Fibroblast of the conjunctiva (primary cell): ENCODE measurements at regions not wholly inside any gene's neighbourhood (a gene's known extent, or its start where the extent isn't known, plus 50 kb on each side); places are given as distances from the start of the nearest gene placed in this dataset.

Source experiments
- DNase-seq: peaks from one replicate; pipeline ENCODE4 v3.0.0-alpha.2; 2010; ENCODE audit warnings: low read depth

GRCh38 chr12:98144953-98145352 is 370.4 kb upstream of the TMPO start:
- DNase-seq = no peak

- no peak for DNase-seq
Observed at GRCh38 chr12:98146043-98146442, 369.3 kb upstream of the TMPO start.

GRCh38 chr12:98146487-98146886 is 368.9 kb upstream of the TMPO start:
- DNase-seq = no peak

GRCh38 chr12:98149270-98149669 is 366.1 kb upstream of the TMPO start:
- DNase-seq = no peak

GRCh38 chr12:98149691-98150210 is 365.6 kb upstream of the TMPO start:
- no peak for DNase-seq

- no peak for DNase-seq
Observed at GRCh38 chr12:98151105-98151590, 364.2 kb upstream of the TMPO start.

- no peak for DNase-seq
Observed at GRCh38 chr12:98151984-98152383, 363.4 kb upstream of the TMPO start.

GRCh38 chr12:98154850-98155249 is 360.5 kb upstream of the TMPO start:
- no peak for DNase-seq

GRCh38 chr12:98156697-98157096 is 358.7 kb upstream of the TMPO start:
- no peak for DNase-seq

- DNase-seq = no peak
Observed at GRCh38 chr12:98162906-98163678, 352.3 kb upstream of the TMPO start.

GRCh38 chr12:98172304-98172703 is 343.1 kb upstream of the TMPO start:
- DNase-seq = no peak

- no peak for DNase-seq
Observed at GRCh38 chr12:98172801-98173200, 342.6 kb upstream of the TMPO start.

GRCh38 chr12:98173773-98174427 is 341.5 kb upstream of the TMPO start:
- no peak for DNase-seq

- DNase-seq = no peak
Observed at GRCh38 chr12:98174428-98174809, 341.0 kb upstream of the TMPO start.

- DNase-seq = no peak
Observed at GRCh38 chr12:98178126-98178525, 337.3 kb upstream of the TMPO start.

GRCh38 chr12:98179151-98179550 is 336.2 kb upstream of the TMPO start:
- no peak for DNase-seq

GRCh38 chr12:98180603-98181002 is 334.8 kb upstream of the TMPO start:
- no peak for DNase-seq

GRCh38 chr12:98182821-98183220 is 332.6 kb upstream of the TMPO start:
- DNase-seq = no peak

- DNase-seq = no peak
Observed at GRCh38 chr12:98185606-98186005, 329.8 kb upstream of the TMPO start.

- DNase-seq = no peak
Observed at GRCh38 chr12:98188650-98189077, 326.7 kb upstream of the TMPO start.

GRCh38 chr12:98194591-98194990 is 320.8 kb upstream of the TMPO start:
- no peak for DNase-seq

GRCh38 chr12:98198261-98198982 is 317.0 kb upstream of the TMPO start:
- DNase-seq = no peak

GRCh38 chr12:98208816-98209215 is 306.6 kb upstream of the TMPO start:
- no peak for DNase-seq
